A204.1 (cell line): ENCODE measurements at regions not wholly inside any gene's neighbourhood (a gene's known extent, or its start where the extent isn't known, plus 50 kb on each side); places are given as distances from the start of the nearest gene placed in this dataset.

ENCODE experiments used
- FAIRE-seq: peaks from 2 replicates; lab custom pipeline; 2012; peaks lifted over from hg19 to GRCh38; lab: Jason Lieb, UNC

GRCh38 chr2:234632527-234633391 lies 135.9 kb upstream of the ARL4C start:
- FAIRE-seq, result no peak

- no peak for FAIRE-seq
These were observed 135.0 kb upstream of the ARL4C start for GRCh38 chr2:234631646-234632514.

- FAIRE-seq, result no peak
These were observed 133.9 kb upstream of the ARL4C start for GRCh38 chr2:234630801-234631261.

GRCh38 chr2:234629596-234629995 lies 132.7 kb upstream of the ARL4C start:
- FAIRE-seq, result no peak

GRCh38 chr2:234628953-234629352 lies 132.1 kb upstream of the ARL4C start:
- no peak for FAIRE-seq

- FAIRE-seq, result no peak
These were observed 130.4 kb upstream of the ARL4C start for GRCh38 chr2:234627308-234627707.

GRCh38 chr2:234626566-234627130 lies 129.8 kb upstream of the ARL4C start:
- no peak for FAIRE-seq

- no peak for FAIRE-seq
These were observed 128.9 kb upstream of the ARL4C start for GRCh38 chr2:234625626-234626250.

GRCh38 chr2:234623521-234623991 lies 126.7 kb upstream of the ARL4C start:
- FAIRE-seq, result no peak

GRCh38 chr2:234621120-234621519 lies 124.2 kb upstream of the ARL4C start:
- no peak for FAIRE-seq

- FAIRE-seq, result no peak
These were observed 123.1 kb upstream of the ARL4C start for GRCh38 chr2:234620018-234620417.

- FAIRE-seq, result no peak
These were observed 118.9 kb upstream of the ARL4C start for GRCh38 chr2:234615643-234616356.

GRCh38 chr2:234611209-234611608 lies 114.3 kb upstream of the ARL4C start:
- no peak for FAIRE-seq

GRCh38 chr2:234608946-234609345 lies 112.1 kb upstream of the ARL4C start:
- FAIRE-seq, result no peak

GRCh38 chr2:234607691-234608090 lies 110.8 kb upstream of the ARL4C start:
- no peak for FAIRE-seq

- no peak for FAIRE-seq
These were observed 110.0 kb upstream of the ARL4C start for GRCh38 chr2:234606896-234607295.

- no peak for FAIRE-seq
These were observed 106.7 kb upstream of the ARL4C start for GRCh38 chr2:234603619-234604018.

- no peak for FAIRE-seq
These were observed 104.3 kb upstream of the ARL4C start for GRCh38 chr2:234601213-234601612.

GRCh38 chr2:234597576-234597861 lies 100.6 kb upstream of the ARL4C start:
- FAIRE-seq, result no peak

- no peak for FAIRE-seq
These were observed 100.1 kb upstream of the ARL4C start for GRCh38 chr2:234596696-234597575.

- FAIRE-seq, result no peak
These were observed 98.9 kb upstream of the ARL4C start for GRCh38 chr2:234595829-234596228.
